Stimulated activated CD8-positive, alpha-beta memory T cell treated with anti-CD3 and anti-CD28 coated beads, Interleukin-7, amount 100 ng/mL, for 48 hours (primary cell): ENCODE measurements at regions not wholly inside any gene's neighbourhood (a gene's known extent, or its start where the extent isn't known, plus 50 kb on each side); places are given as distances from the start of the nearest gene placed in this dataset.

Experiments used
- DNase-seq, 2 donors: peaks; one replicate each; pipeline ENCODE4 v3.0.0-alpha.2; 2020; ENCODE audit warnings: low read depth in 1 of 2; ENCODE audit errors: extremely low read depth in 1 of 2

GRCh38 chr2:147792966-147793617, 51.7 kb upstream of the ACVR2A start:
- DNase-seq = no peak

- DNase-seq = no peak
Observed at GRCh38 chr2:147790580-147790979, 54.2 kb upstream of the ACVR2A start.

- DNase-seq = no peak
Observed at GRCh38 chr2:147789720-147790119, 55.1 kb upstream of the ACVR2A start.

GRCh38 chr2:147789287-147789686, 55.5 kb upstream of the ACVR2A start:
- DNase-seq = no peak

GRCh38 chr2:147782141-147782930, 62.5 kb upstream of the ACVR2A start:
- DNase-seq = no peak

GRCh38 chr2:147779440-147779839, 65.4 kb upstream of the ACVR2A start:
- DNase-seq = no peak

- no peak for DNase-seq
Observed at GRCh38 chr2:147777394-147777793, 67.4 kb upstream of the ACVR2A start.

GRCh38 chr2:147774805-147775204, 70.0 kb upstream of the ACVR2A start:
- DNase-seq = no peak

GRCh38 chr2:147773479-147773878, 71.3 kb upstream of the ACVR2A start:
- no peak for DNase-seq

GRCh38 chr2:147772781-147773180, 72.0 kb upstream of the ACVR2A start:
- no peak for DNase-seq

- no peak for DNase-seq
Observed at GRCh38 chr2:147763861-147764260, 81.0 kb upstream of the ACVR2A start.

- no peak for DNase-seq
Observed at GRCh38 chr2:147760984-147761383, 83.8 kb upstream of the ACVR2A start.

GRCh38 chr2:147759536-147759935, 85.3 kb upstream of the ACVR2A start:
- DNase-seq = no peak

- DNase-seq = no peak
Observed at GRCh38 chr2:147758821-147759220, 86.0 kb upstream of the ACVR2A start.

- DNase-seq = no peak
Observed at GRCh38 chr2:147756069-147756468, 88.8 kb upstream of the ACVR2A start.

- DNase-seq = no peak
Observed at GRCh38 chr2:147740211-147740927, 104.5 kb upstream of the ACVR2A start.

- DNase-seq = no peak
Observed at GRCh38 chr2:147739508-147739907, 105.3 kb upstream of the ACVR2A start.

- no peak for DNase-seq
Observed at GRCh38 chr2:147718831-147719230, 126.0 kb upstream of the ACVR2A start.

GRCh38 chr2:147716906-147717305, 127.9 kb upstream of the ACVR2A start:
- no peak for DNase-seq

- no peak for DNase-seq
Observed at GRCh38 chr2:147715807-147716206, 129.0 kb upstream of the ACVR2A start.

- DNase-seq = no peak
Observed at GRCh38 chr2:147714582-147714981, 130.2 kb upstream of the ACVR2A start.

GRCh38 chr2:147713349-147713748, 131.5 kb upstream of the ACVR2A start:
- no peak for DNase-seq
